H1 (cell line): ENCODE measurements at regions not wholly inside any gene's neighbourhood (a gene's known extent, or its start where the extent isn't known, plus 50 kb on each side); places are given as distances from the start of the nearest gene placed in this dataset.

Experiments used
- POLR2A ChIP-seq, 2 experiments: IDR thresholded peaks; 1 replicate in 1 of 2; 2 replicates in 1 of 2; pipeline ENCODE4 v1.6.1; 2011; ENCODE audit warnings: low read depth in 2 of 2, low read length in 2 of 2, mild to moderate bottlenecking in 2 of 2; ENCODE audit errors: control extremely low read depth in 1 of 2
- POLR2AphosphoS5 ChIP-seq: IDR thresholded peaks from 2 replicates; pipeline ENCODE4 v1.6.1; 2011; ENCODE audit warnings: low read depth, low read length
- TEAD4 ChIP-seq: IDR thresholded peaks from 2 replicates; pipeline ENCODE4 v1.6.1; 2012; ENCODE audit warnings: low read depth, low read length, inconsistent platforms, mixed read lengths

GRCh38 chr5:118115791-118116190, 872.6 kb downstream of the DTWD2 start:
- TF ChIP-seq POLR2AphosphoS5 (no peak), TEAD4 (no peak), POLR2A (IDR thresholded peaks at IDR 0.05; ENCODE audit: control extremely low read depth in 1 of 2, low read depth in 2 of 2, low read length in 2 of 2) (no peak)
